Ishikawa (cell line): ENCODE measurements at regions not wholly inside any gene's neighbourhood (a gene's known extent, or its start where the extent isn't known, plus 50 kb on each side); places are given as distances from the start of the nearest gene placed in this dataset.

ENCODE experiments used
- CEBPB ChIP-seq: IDR thresholded peaks from 2 replicates; pipeline ENCODE4 v1.6.1; 2012
- CREB1 ChIP-seq: IDR thresholded peaks from 2 replicates; pipeline ENCODE4 v1.6.1; 2012; ENCODE audit warnings: low read depth
- EGR1 ChIP-seq: IDR thresholded peaks from 2 replicates; pipeline ENCODE4 v1.6.1; 2012
- EP300 ChIP-seq: IDR thresholded peaks from 2 replicates; pipeline ENCODE4 v1.6.1; 2012; ENCODE audit warnings: borderline replicate concordance
- FOXM1 ChIP-seq: IDR thresholded peaks from 2 replicates; pipeline ENCODE4 v1.6.1; 2012; ENCODE audit warnings: low read depth, borderline replicate concordance
- NFIC ChIP-seq: IDR thresholded peaks from 2 replicates; pipeline ENCODE4 v1.6.1; 2012
- RAD21 ChIP-seq: IDR thresholded peaks from 2 replicates; pipeline ENCODE4 v1.6.1; 2012; ENCODE audit warnings: low read depth
- TAF1 ChIP-seq: IDR thresholded peaks from 2 replicates; pipeline ENCODE4 v1.6.1; 2012; ENCODE audit warnings: low read depth, mild to moderate bottlenecking
- TCF12 ChIP-seq: IDR thresholded peaks from 2 replicates; pipeline ENCODE4 v1.6.1; 2012; ENCODE audit warnings: low read depth
- TEAD4 ChIP-seq: IDR thresholded peaks from 2 replicates; pipeline ENCODE4 v1.6.1; 2012
- YY1 ChIP-seq: IDR thresholded peaks from 2 replicates; pipeline ENCODE4 v1.6.1; 2012; ENCODE audit warnings: low read depth
- ZBTB7A ChIP-seq: IDR thresholded peaks from 2 replicates; pipeline ENCODE4 v1.6.1; 2012; ENCODE audit warnings: low read depth
- TF ChIP-seq, protein P1 (sequence below): IDR thresholded peaks from 2 replicates; pipeline ENCODE4 v1.6.1; 2012; ENCODE audit warnings: low read depth, mild to moderate bottlenecking
- TF ChIP-seq, protein P2 (sequence below): IDR thresholded peaks from 2 replicates; pipeline ENCODE4 v1.6.1; 2012
- TF ChIP-seq, protein P3 (sequence below): IDR thresholded peaks from 2 replicates; pipeline ENCODE4 v1.6.1; 2012

DNA sequence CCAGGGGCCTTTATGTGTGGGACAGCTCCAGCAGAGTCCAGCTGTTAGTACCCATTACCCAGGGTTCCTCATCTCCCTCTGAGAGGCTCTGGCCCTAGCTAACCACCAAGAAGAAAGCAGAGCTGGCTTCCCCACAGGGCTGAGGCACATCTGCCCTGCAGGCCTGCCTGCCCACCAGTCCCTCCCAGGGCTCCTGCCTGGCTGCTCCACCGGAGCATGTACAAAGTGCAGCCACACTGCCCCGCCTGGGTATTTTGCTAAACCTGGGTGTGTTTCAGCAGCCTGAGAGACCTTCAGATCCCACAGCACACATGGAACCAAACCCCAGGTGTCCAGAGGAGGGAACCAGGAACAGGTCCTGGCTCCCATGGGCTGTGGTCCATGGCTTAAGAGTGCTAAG lies 500.4 kb upstream of the KLHL4 start:
- no peak for TF ChIP-seq EP300
- TF ChIP-seq TEAD4: no peak
- TF ChIP-seq, protein P1, sequence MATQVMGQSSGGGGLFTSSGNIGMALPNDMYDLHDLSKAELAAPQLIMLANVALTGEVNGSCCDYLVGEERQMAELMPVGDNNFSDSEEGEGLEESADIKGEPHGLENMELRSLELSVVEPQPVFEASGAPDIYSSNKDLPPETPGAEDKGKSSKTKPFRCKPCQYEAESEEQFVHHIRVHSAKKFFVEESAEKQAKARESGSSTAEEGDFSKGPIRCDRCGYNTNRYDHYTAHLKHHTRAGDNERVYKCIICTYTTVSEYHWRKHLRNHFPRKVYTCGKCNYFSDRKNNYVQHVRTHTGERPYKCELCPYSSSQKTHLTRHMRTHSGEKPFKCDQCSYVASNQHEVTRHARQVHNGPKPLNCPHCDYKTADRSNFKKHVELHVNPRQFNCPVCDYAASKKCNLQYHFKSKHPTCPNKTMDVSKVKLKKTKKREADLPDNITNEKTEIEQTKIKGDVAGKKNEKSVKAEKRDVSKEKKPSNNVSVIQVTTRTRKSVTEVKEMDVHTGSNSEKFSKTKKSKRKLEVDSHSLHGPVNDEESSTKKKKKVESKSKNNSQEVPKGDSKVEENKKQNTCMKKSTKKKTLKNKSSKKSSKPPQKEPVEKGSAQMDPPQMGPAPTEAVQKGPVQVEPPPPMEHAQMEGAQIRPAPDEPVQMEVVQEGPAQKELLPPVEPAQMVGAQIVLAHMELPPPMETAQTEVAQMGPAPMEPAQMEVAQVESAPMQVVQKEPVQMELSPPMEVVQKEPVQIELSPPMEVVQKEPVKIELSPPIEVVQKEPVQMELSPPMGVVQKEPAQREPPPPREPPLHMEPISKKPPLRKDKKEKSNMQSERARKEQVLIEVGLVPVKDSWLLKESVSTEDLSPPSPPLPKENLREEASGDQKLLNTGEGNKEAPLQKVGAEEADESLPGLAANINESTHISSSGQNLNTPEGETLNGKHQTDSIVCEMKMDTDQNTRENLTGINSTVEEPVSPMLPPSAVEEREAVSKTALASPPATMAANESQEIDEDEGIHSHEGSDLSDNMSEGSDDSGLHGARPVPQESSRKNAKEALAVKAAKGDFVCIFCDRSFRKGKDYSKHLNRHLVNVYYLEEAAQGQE: no peak
- TF ChIP-seq NFIC: no peak
- TF ChIP-seq, protein P2, sequence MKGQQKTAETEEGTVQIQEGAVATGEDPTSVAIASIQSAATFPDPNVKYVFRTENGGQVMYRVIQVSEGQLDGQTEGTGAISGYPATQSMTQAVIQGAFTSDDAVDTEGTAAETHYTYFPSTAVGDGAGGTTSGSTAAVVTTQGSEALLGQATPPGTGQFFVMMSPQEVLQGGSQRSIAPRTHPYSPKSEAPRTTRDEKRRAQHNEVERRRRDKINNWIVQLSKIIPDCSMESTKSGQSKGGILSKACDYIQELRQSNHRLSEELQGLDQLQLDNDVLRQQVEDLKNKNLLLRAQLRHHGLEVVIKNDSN: no peak
- TF ChIP-seq RAD21: no peak
- TF ChIP-seq ZBTB7A: no peak
- TF ChIP-seq, protein P3, sequence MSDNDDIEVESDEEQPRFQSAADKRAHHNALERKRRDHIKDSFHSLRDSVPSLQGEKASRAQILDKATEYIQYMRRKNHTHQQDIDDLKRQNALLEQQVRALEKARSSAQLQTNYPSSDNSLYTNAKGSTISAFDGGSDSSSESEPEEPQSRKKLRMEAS: no peak
- no peak for TF ChIP-seq FOXM1
- TF ChIP-seq TAF1: no peak
- no peak for TF ChIP-seq YY1
- TF ChIP-seq CEBPB: no peak
- no peak for TF ChIP-seq EGR1

DNA sequence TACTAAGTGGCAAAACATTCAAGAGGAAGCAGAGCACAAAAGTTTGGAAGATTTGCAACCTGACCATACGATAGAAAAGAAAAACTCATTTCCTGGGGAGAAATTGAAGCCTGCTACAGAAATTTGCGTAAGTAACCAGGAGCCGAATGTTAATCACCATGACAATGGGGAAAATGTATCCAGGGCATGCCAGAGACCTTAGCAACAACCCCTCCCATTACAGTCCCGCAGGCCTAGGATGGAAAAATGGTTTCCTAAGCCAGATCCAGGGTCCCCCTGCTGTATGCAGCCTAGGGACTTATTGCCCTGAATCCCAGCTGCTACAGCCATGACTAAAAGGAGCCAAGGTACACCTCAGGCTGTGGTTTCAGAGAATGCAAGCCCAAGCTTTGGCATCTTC lies 472.2 kb upstream of the KLHL4 start:
- TF ChIP-seq CREB1: no peak
- no peak for TF ChIP-seq NFIC
- TF ChIP-seq EP300: no peak
- TF ChIP-seq FOXM1: no peak
- TF ChIP-seq TAF1: no peak
- TF ChIP-seq, protein P2: no peak
- TF ChIP-seq, protein P1: no peak

DNA sequence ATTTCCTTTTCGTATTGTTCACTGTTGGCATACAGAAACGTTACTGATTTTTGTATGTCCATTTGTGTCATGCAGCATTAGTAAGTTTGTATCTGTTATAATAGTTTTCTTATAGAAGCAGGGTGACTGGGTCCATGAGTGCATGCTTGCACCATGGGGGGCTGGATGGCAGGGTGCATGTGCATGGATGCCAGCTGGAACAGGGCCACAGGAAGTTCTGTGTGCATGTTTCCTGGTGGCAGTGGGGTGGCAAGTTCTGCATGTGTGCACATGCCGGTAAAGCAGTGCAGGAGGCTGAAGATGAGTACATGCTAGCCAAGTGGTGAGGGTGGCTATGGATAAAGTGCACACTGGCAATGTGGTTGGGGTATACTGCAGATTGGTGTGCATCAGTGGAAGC lies 468.0 kb upstream of the KLHL4 start:
- TF ChIP-seq TCF12 (no peak), ZBTB7A (no peak), RAD21 (no peak), EGR1 (no peak), NFIC (no peak), FOXM1 (no peak), TEAD4 (no peak), CREB1 (no peak)
- TF ChIP-seq, protein P1: no peak
- TF ChIP-seq, protein P2: no peak

DNA sequence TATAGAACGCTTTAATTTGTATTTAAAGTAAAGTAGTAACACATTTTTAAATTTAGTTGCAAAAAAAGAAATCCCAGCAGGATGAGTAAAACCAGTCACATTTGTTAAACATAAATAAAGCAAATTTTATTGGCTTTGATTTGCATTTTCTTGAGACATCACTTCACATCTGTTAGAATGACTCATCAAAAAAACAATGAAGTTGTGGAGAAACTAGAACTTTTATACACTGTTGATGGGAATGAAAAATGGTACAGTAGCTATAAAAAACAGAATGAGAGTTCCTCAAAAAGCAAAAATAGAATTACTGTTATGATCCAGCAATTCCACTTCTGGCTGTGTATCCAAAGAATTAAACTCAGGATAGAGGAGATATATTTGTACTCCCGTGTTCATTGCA lies 454.0 kb upstream of the KLHL4 start:
- no peak for TF ChIP-seq CEBPB
- TF ChIP-seq TEAD4: no peak
- TF ChIP-seq YY1: no peak
- TF ChIP-seq EGR1: no peak
- no peak for TF ChIP-seq CREB1
- TF ChIP-seq TCF12: no peak
- TF ChIP-seq, protein P1: no peak
- TF ChIP-seq, protein P2: no peak
- no peak for TF ChIP-seq TAF1
- no peak for TF ChIP-seq EP300
- no peak for TF ChIP-seq NFIC
- no peak for TF ChIP-seq ZBTB7A
- no peak for TF ChIP-seq FOXM1
- TF ChIP-seq RAD21: no peak
- TF ChIP-seq, protein P3: no peak
